K562 (cell line): ENCODE measurements at regions not wholly inside any gene's neighbourhood (a gene's known extent, or its start where the extent isn't known, plus 50 kb on each side); places are given as distances from the start of the nearest gene placed in this dataset.

Experiments used
- ATAC-seq: fragments of 200-7000 bp; cut with Tn5 transposase; 3 replicates; pipeline ENCODE4 v1.9.1; 2020; ENCODE audit warnings: moderate library complexity
- BruUV-seq: library from RNA; stranded (reverse); fragments of 400-500 nt; replicated peaks from 2 replicates; lab custom pipeline; 2021; lab: Mats Ljungman, UMichigan
- CTCF ChIA-PET: fragments of 300-600 bp; formaldehyde crosslinking; extraction: SDS; loops from one replicate; lab custom pipeline; 2021; ENCODE audit warnings: low intra/inter-chr PET ratio; lab: Yijun Ruan, JAX
- POLR2A ChIA-PET: fragments of 300-600, 350-650 bp; sonication (Branson Sonifier 250); formaldehyde crosslinking; extraction: SDS; loops from one replicate; lab custom pipeline; 2021; ENCODE audit warnings: antibody characterized with exemption, inconsistent platforms; lab: Yijun Ruan, JAX
- DNase-seq, 4 experiments: peaks; one replicate each; pipeline versions ENCODE4 v3.0.0 to v3.0.0-alpha.2; 2011 to 2018; ENCODE audit warnings: low spot score in 3 of 4, mixed read lengths in 3 of 4; ENCODE audit errors: extremely low read depth in 1 of 4
- FAIRE-seq: peaks from 2 replicates; lab custom pipeline; 2011; peaks lifted over from hg19 to GRCh38; lab: Jason Lieb, UNC
- H2AFZ ChIP-seq: 2 replicates; pipeline ENCODE4 v1.6.0; 2011; ENCODE audit warnings: low read depth, low read length, control low read depth, inconsistent platforms
- H3K27ac ChIP-seq: fragments of 200-600 bp; 3 replicates; pipeline ENCODE4 v1.8.0; 2011; ENCODE audit warnings: low read depth, mild to moderate bottlenecking, control low read depth, inconsistent platforms, low read length, moderate library complexity, mixed read lengths; ENCODE audit errors: extremely low read depth
- H3K27me3 ChIP-seq, 2 experiments: fragments of 300-600 bp in 1 of 2; 2 replicates in 1 of 2; 3 replicates in 1 of 2; pipeline versions ENCODE4 v1.6.0 to v1.8.0; 2011; ENCODE audit warnings: inconsistent platforms in 2 of 2, low read length in 2 of 2, mild to moderate bottlenecking in 1 of 2, mixed read lengths in 1 of 2, moderate library complexity in 1 of 2; ENCODE audit not compliant: control insufficient read depth in 2 of 2, insufficient read depth in 2 of 2
- H3K36me3 ChIP-seq: fragments of 300-600 bp; 3 replicates; pipeline ENCODE4 v1.8.0; 2011; ENCODE audit warnings: mild to moderate bottlenecking, low read length, inconsistent platforms; ENCODE audit not compliant: control insufficient read depth, insufficient read depth
- H3K4me1 ChIP-seq, 2 experiments: fragments of 200-600 bp in 1 of 2; replicated peaks in 1 of 2; 2 replicates in 1 of 2; 3 replicates in 1 of 2; pipeline versions ENCODE4 v1.5.1 to v1.8.0; 2011; ENCODE audit warnings: inconsistent platforms in 2 of 2, low read length in 2 of 2, mild to moderate bottlenecking in 1 of 2, mixed read lengths in 1 of 2, moderate library complexity in 1 of 2; ENCODE audit not compliant: control insufficient read depth in 2 of 2, insufficient read depth in 2 of 2
- H3K4me2 ChIP-seq: 2 replicates; pipeline ENCODE4 v1.6.1; 2011; ENCODE audit warnings: low read length, control low read depth, inconsistent platforms, mixed read lengths; ENCODE audit not compliant: insufficient read depth
- H3K4me3 ChIP-seq: fragments of 200-600 bp; sonication (generic), shearing (Covaris generic); 2 replicates; pipeline ENCODE4 v1.5.1; 2016; ENCODE audit warnings: control low read depth, inconsistent platforms
- H3K79me2 ChIP-seq: fragments of 200-600 bp; 3 replicates; pipeline ENCODE4 v1.8.0; 2011; ENCODE audit warnings: low read length, inconsistent platforms; ENCODE audit not compliant: control insufficient read depth, insufficient read depth
- H3K9ac ChIP-seq, 2 experiments: 2 replicates each; pipeline versions ENCODE4 v1.6.0 to v1.6.1; 2011; ENCODE audit warnings: low read depth in 2 of 2, low read length in 2 of 2, control low read depth in 1 of 2, inconsistent platforms in 1 of 2, mild to moderate bottlenecking in 1 of 2, mixed read lengths in 1 of 2; ENCODE audit not compliant: insufficient read depth in 1 of 2
- H3K9me1 ChIP-seq: one replicate; pipeline ENCODE4 v1.6.0; 2011; ENCODE audit warnings: inconsistent platforms, mild to moderate bottlenecking, low read length, moderate library complexity; ENCODE audit not compliant: control insufficient read depth, insufficient read depth
- H3K9me3 ChIP-seq: replicated peaks from 2 replicates; pipeline ENCODE4 v1.5.1; 2011; ENCODE audit warnings: low read depth, low read length, inconsistent platforms; ENCODE audit not compliant: control insufficient read depth, insufficient read depth
- H4K20me1 ChIP-seq: replicated peaks from 2 replicates; pipeline ENCODE4 v1.6.1; 2011; ENCODE audit warnings: low read length, inconsistent platforms, mixed read lengths; ENCODE audit not compliant: control insufficient read depth, insufficient read depth
- GTF2F1 ChIP-seq: IDR thresholded peaks from 2 replicates; pipeline ENCODE4 v1.6.1; 2011; ENCODE audit warnings: low read depth, low read length, improper control_type of control experiment
- IFI16 ChIP-seq: fragments of 250-450 bp; sonication (Bioruptor Pico); IDR thresholded peaks from 2 replicates; pipeline ENCODE4 v2.1.2; 2022; ENCODE audit warnings: mild to moderate bottlenecking, inconsistent platforms
- KLF13 ChIP-seq: fragments of 450-650 bp; IDR thresholded peaks from 2 replicates; pipeline ENCODE4 v1.6.1; 2016; ENCODE audit warnings: missing genetic modification characterization, low read depth, mild to moderate bottlenecking, missing compliant biosample characterization, moderate library complexity, borderline replicate concordance
- TCFL5 ChIP-seq: fragments of 250-450 bp; sonication (Bioruptor Pico); conservative IDR thresholded peaks from 2 replicates; pipeline ENCODE4 v1.6.1; 2021; ENCODE audit warnings: mild to moderate bottlenecking, moderate library complexity, matching md5 sums
- WHSC1 ChIP-seq: IDR thresholded peaks from one replicate; pipeline ENCODE4 v1.6.1; 2012; ENCODE audit warnings: low read length, control low read depth, inconsistent platforms
- YY1 ChIP-seq, 3 experiments: IDR thresholded peaks; 2 replicates each; pipeline ENCODE4 v1.6.1; 2011; ENCODE audit warnings: low read length in 2 of 3, mild to moderate bottlenecking in 2 of 3, moderate library complexity in 2 of 3, borderline replicate concordance in 1 of 3, control low read depth in 1 of 3, low read depth in 1 of 3; ENCODE audit not compliant: insufficient read depth in 3 of 3, insufficient replicate concordance in 2 of 3, control insufficient read depth in 1 of 3, insufficient read length in 1 of 3; ENCODE audit errors: extremely low read depth in 1 of 3
- WGBS: fragments of 100-300 bp; shearing (Covaris generic); methylation state at CpG from one replicate; pipeline ENCODE4 v1.1.6; 2016; ENCODE audit warnings: low coverage, mixed read lengths; ENCODE audit not compliant: insufficient coverage; ENCODE audit errors: missing lambda C conversion rate; 5-methylcytosine and 5-hydroxymethylcytosine counted together
- in situ Hi-C: fragments of 300-500 bp; cut with MboI; formaldehyde crosslinking; loops from 4 replicates; pipeline ENCODE4 v1.15.0; 2018; ENCODE audit warnings: inconsistent platforms, mixed read lengths
- intact Hi-C: fragments of 100-400 bp; cut with micrococcal nuclease; formaldehyde crosslinking; loops from 2 replicates; pipeline ENCODE4 v1.14.2; 2022
- TF ChIP-seq, protein P1 (sequence below): fragments of 450-650 bp; formaldehyde crosslinking; IDR thresholded peaks from 2 replicates; pipeline ENCODE4 v1.4.0; 2020; ENCODE audit warnings: mild to moderate bottlenecking, moderate library complexity

DNA sequence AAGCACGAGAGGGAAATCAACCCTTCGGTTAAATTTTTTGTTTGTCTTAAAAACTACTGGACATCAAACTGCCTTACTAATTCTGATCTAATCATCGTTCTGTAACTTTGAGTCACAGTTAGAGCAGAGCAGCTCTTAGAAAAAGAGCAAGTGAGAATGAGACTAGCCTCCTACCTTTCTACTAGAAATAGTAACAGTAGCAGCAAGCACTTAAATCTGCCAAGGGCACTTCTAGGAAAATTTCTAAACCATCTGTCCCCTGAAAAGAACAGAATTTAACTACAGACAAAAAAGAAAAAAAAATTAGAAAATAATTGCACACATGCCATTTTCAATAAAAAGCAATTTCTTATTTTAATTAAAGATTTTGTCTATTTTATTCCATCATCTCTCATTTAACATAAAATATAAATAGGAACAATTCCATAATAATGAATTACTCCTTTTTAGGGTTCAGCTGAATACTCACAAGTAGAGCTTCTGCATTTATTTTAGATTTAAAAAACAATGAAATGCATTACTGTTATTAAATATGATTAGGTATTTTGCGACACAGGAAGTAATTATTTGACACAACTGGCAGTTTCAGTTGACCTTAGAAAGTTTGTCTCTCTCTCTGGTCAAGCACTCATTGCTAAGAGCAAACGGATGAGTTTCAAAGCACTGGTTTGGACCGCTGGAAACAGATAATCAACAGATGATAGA lies 250.8 kb upstream of the SOX9 start:
- no peak for ATAC-seq
- DNase-seq: no peak
- POLR2A ChIA-PET: no interaction called here
- Histone ChIP-seq H2AFZ (no peak overlapping the region), H3K9me3 (no peaks in the 10 kb centered on the region), H3K36me3 (no peaks in the 10 kb centered on the region), H3K4me3 (no peak overlapping the region), H3K27ac (no peak overlapping the region), H3K4me2 (no peak overlapping the region), H3K27me3 (no peaks in the 10 kb centered on the region), H3K9me1 (no peaks in the 10 kb centered on the region), H3K9ac (no peak overlapping the region), H4K20me1 (no peaks in the 10 kb centered on the region), H3K4me1 (no peaks in the 10 kb centered on the region), H3K79me2 (no peaks in the 10 kb centered on the region)
- no peak for TF ChIP-seq WHSC1
- TF ChIP-seq TCFL5 (CRISPR knock-in tag): no peak
- no peak for TF ChIP-seq KLF13 (tag)
- TF ChIP-seq, protein P1, sequence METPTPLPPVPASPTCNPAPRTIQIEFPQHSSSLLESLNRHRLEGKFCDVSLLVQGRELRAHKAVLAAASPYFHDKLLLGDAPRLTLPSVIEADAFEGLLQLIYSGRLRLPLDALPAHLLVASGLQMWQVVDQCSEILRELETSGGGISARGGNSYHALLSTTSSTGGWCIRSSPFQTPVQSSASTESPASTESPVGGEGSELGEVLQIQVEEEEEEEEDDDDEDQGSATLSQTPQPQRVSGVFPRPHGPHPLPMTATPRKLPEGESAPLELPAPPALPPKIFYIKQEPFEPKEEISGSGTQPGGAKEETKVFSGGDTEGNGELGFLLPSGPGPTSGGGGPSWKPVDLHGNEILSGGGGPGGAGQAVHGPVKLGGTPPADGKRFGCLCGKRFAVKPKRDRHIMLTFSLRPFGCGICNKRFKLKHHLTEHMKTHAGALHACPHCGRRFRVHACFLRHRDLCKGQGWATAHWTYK (CRISPR knock-in tag): no peak
- no peak for TF ChIP-seq YY1 (IDR thresholded peaks at IDR 0.05; ENCODE audit: borderline replicate concordance in 1 of 3, control insufficient read depth in 1 of 3, extremely low read depth in 1 of 3, insufficient read depth in 3 of 3, insufficient read length in 1 of 3, insufficient replicate concordance in 2 of 3, low read depth in 1 of 3, low read length in 2 of 3)
- no peak for TF ChIP-seq IFI16 (CRISPR knock-in tag)
- TF ChIP-seq GTF2F1: no peak
- intact Hi-C loops: no loop called here
- CTCF ChIA-PET: no interaction called here
- no peak for FAIRE-seq
- in situ Hi-C loops: no loop called here
- no TSS peak for BruUV-seq
- WGBS: 3% methylated on average over 6 of the region's 6 CpGs
